IMR-90 (cell line): ENCODE measurements at regions not wholly inside any gene's neighbourhood (a gene's known extent, or its start where the extent isn't known, plus 50 kb on each side); places are given as distances from the start of the nearest gene placed in this dataset.
A peak's percentile ranks its signal among the peaks of the same experiment; 100 is the strongest.

Experiments
- ATAC-seq: fragments of 200-7000 bp; cut with Tn5 transposase; 2 replicates; pipeline ENCODE4 v1.9.1; 2020; ENCODE audit warnings: low read depth, mild to moderate bottlenecking, moderate library complexity
- BruUV-seq: library from RNA; stranded (reverse); fragments of 400-500 nt; replicated peaks from 2 replicates; lab custom pipeline; 2021; lab: Mats Ljungman, UMichigan
- CTCF ChIA-PET: fragments of 300-600 bp; formaldehyde crosslinking; extraction: SDS; loops from one replicate; lab custom pipeline; 2021; ENCODE audit warnings: antibody characterized with exemption; lab: Yijun Ruan, JAX
- POLR2A ChIA-PET: fragments of 300-600 bp; sonication (Branson Sonifier 250); formaldehyde crosslinking; loops from one replicate; lab custom pipeline; 2022; ENCODE audit warnings: antibody characterized with exemption; ENCODE audit not compliant: unreplicated experiment; lab: Charles Lee
- DNase-seq: peaks from one replicate; pipeline ENCODE4 v3.0.0; 2013
- H2AFZ ChIP-seq: replicated peaks from 2 replicates; pipeline ENCODE3; 2013; ENCODE audit warnings: low read length, mild to moderate bottlenecking; ENCODE audit not compliant: poor library complexity
- H2AK5ac ChIP-seq: 2 replicates; pipeline ENCODE4 v1.6.1; 2013; ENCODE audit warnings: low read depth, low read length, inconsistent platforms
- H2AK9ac ChIP-seq: replicated peaks from 2 replicates; pipeline ENCODE3; 2013; ENCODE audit warnings: mild to moderate bottlenecking, low read depth, low read length, moderate library complexity; ENCODE audit not compliant: poor library complexity
- H2BK120ac ChIP-seq: 2 replicates; pipeline ENCODE4 v1.6.1; 2013; ENCODE audit warnings: low read depth, low read length, inconsistent platforms
- H2BK15ac ChIP-seq: 3 replicates; pipeline ENCODE4 v1.6.1; 2013; ENCODE audit warnings: low read depth, low read length, inconsistent platforms
- H2BK20ac ChIP-seq: 2 replicates; pipeline ENCODE4 v1.6.1; 2013; ENCODE audit warnings: low read depth, mild to moderate bottlenecking, inconsistent platforms, low read length, moderate library complexity
- H2BK5ac ChIP-seq: 2 replicates; pipeline ENCODE4 v1.6.1; 2013; ENCODE audit warnings: mild to moderate bottlenecking, low read depth, low read length, inconsistent platforms; ENCODE audit not compliant: poor library complexity, severe bottlenecking
- H3K14ac ChIP-seq: replicated peaks from 2 replicates; pipeline ENCODE4 v1.6.1; 2013; ENCODE audit warnings: low read depth, low read length, inconsistent platforms
- H3K18ac ChIP-seq: 2 replicates; pipeline ENCODE4 v1.6.1; 2013; ENCODE audit warnings: low read depth, low read length, control low read depth
- H3K23ac ChIP-seq: 2 replicates; pipeline ENCODE4 v1.6.1; 2013; ENCODE audit warnings: low read depth, low read length, inconsistent platforms
- H3K27ac ChIP-seq: 2 replicates; pipeline ENCODE4 v1.5.1; 2013; ENCODE audit warnings: mild to moderate bottlenecking, control low read depth, low read length; ENCODE audit not compliant: insufficient read depth
- H3K27me3 ChIP-seq: 2 replicates; pipeline ENCODE4 v1.6.1; 2013; ENCODE audit warnings: low read length; ENCODE audit not compliant: control insufficient read depth, insufficient read depth
- H3K36me3 ChIP-seq: 2 replicates; pipeline ENCODE4 v1.6.1; 2013; ENCODE audit warnings: low read length, mixed read lengths; ENCODE audit not compliant: control insufficient read depth, insufficient read depth
- H3K4ac ChIP-seq: 2 replicates; pipeline ENCODE4 v1.6.1; 2013; ENCODE audit warnings: low read depth, low read length, inconsistent platforms
- H3K4me1 ChIP-seq: 2 replicates; pipeline ENCODE4 v1.6.1; 2013; ENCODE audit warnings: low read length, mixed read lengths; ENCODE audit not compliant: control insufficient read depth, insufficient read depth
- H3K4me2 ChIP-seq: 2 replicates; pipeline ENCODE4 v1.6.1; 2013; ENCODE audit warnings: low read depth, mild to moderate bottlenecking, control low read depth, low read length, moderate library complexity
- H3K4me3 ChIP-seq: 2 replicates; pipeline ENCODE4 v1.5.1; 2013; ENCODE audit warnings: low read depth, mild to moderate bottlenecking, control low read depth, low read length, moderate library complexity; ENCODE audit not compliant: insufficient read depth
- H3K56ac ChIP-seq: 2 replicates; pipeline ENCODE4 v1.6.1; 2013; ENCODE audit warnings: low read length, inconsistent platforms; ENCODE audit not compliant: insufficient read depth; ENCODE audit errors: extremely low read depth
- H3K79me1 ChIP-seq, 2 experiments: 2 replicates each; pipeline ENCODE4 v1.6.1; 2013; ENCODE audit warnings: low read length in 2 of 2, inconsistent platforms in 1 of 2, low read depth in 1 of 2
- H3K9ac ChIP-seq: 2 replicates; pipeline ENCODE4 v1.6.1; 2013; ENCODE audit warnings: low read depth, low read length, control low read depth
- H3K9me1 ChIP-seq: 2 replicates; pipeline ENCODE4 v1.6.1; 2013; ENCODE audit warnings: low read length, inconsistent platforms; ENCODE audit not compliant: insufficient read depth
- H3K9me3 ChIP-seq: 2 replicates; pipeline ENCODE4 v1.6.1; 2013; ENCODE audit warnings: low read length; ENCODE audit not compliant: control insufficient read depth, insufficient read depth
- H4K20me1 ChIP-seq: 2 replicates; pipeline ENCODE4 v1.6.1; 2013; ENCODE audit warnings: low read length, inconsistent platforms; ENCODE audit not compliant: insufficient read depth
- H4K5ac ChIP-seq: 2 replicates; pipeline ENCODE4 v1.6.1; 2013; ENCODE audit warnings: mild to moderate bottlenecking, low read depth, low read length, control low read depth
- H4K8ac ChIP-seq, 2 experiments: 2 replicates each; pipeline ENCODE4 v1.6.1; 2013; ENCODE audit warnings: low read depth in 2 of 2, low read length in 2 of 2, control low read depth in 1 of 2, inconsistent platforms in 1 of 2
- H4K91ac ChIP-seq: 2 replicates; pipeline ENCODE4 v1.6.1; 2013; ENCODE audit warnings: low read depth, low read length, inconsistent platforms; ENCODE audit not compliant: insufficient read depth
- CEBPB ChIP-seq: IDR thresholded peaks from 2 replicates; pipeline ENCODE4 v1.6.1; 2012; ENCODE audit warnings: low read depth, low read length, improper control_type of control experiment
- CHD1 ChIP-seq: IDR thresholded peaks from 2 replicates; pipeline ENCODE4 v1.6.1; 2012; ENCODE audit warnings: low read depth, low read length, improper control_type of control experiment
- CTCF ChIP-seq: conservative IDR thresholded peaks from 2 replicates; pipeline ENCODE4 v1.5.1; 2012; ENCODE audit warnings: mild to moderate bottlenecking, low read depth, low read length, improper control_type of control experiment
- FOS ChIP-seq: fragments of 150-350 bp; IDR thresholded peaks from 2 replicates; pipeline ENCODE4 v1.6.1; 2016; ENCODE audit warnings: low read depth, low read length
- MAFK ChIP-seq: IDR thresholded peaks from 2 replicates; pipeline ENCODE4 v1.6.1; 2012; ENCODE audit warnings: low read depth, low read length, improper control_type of control experiment
- MAZ ChIP-seq: IDR thresholded peaks from 2 replicates; pipeline ENCODE4 v1.6.1; 2012; ENCODE audit warnings: low read depth, mild to moderate bottlenecking, low read length, improper control_type of control experiment, moderate library complexity, borderline replicate concordance
- NFE2L2 ChIP-seq: fragments of 150-350 bp; IDR thresholded peaks from 2 replicates; pipeline ENCODE4 v1.6.1; 2016; ENCODE audit warnings: low read depth, mild to moderate bottlenecking, low read length
- POLR2A ChIP-seq: IDR thresholded peaks from 2 replicates; pipeline ENCODE4 v1.6.1; 2012; ENCODE audit warnings: mild to moderate bottlenecking, low read depth, low read length
- RAD21 ChIP-seq: IDR thresholded peaks from 2 replicates; pipeline ENCODE4 v1.6.1; 2012; ENCODE audit warnings: low read length, improper control_type of control experiment
- RCOR1 ChIP-seq: IDR thresholded peaks from 2 replicates; pipeline ENCODE4 v1.6.1; 2012; ENCODE audit warnings: mild to moderate bottlenecking, low read length, improper control_type of control experiment; ENCODE audit not compliant: insufficient replicate concordance
- RFX5 ChIP-seq: IDR thresholded peaks from 2 replicates; pipeline ENCODE4 v1.8.0; 2012; ENCODE audit warnings: low read depth, mild to moderate bottlenecking, low read length, moderate library complexity
- SMC3 ChIP-seq: fragments of 150-350 bp; IDR thresholded peaks from 2 replicates; pipeline ENCODE4 v1.6.1; 2016; ENCODE audit warnings: low read depth, mild to moderate bottlenecking, antibody characterized with exemption, low read length, moderate library complexity
- USF2 ChIP-seq: fragments of 150-350 bp; IDR thresholded peaks from 2 replicates; pipeline ENCODE4 v1.6.1; 2017; ENCODE audit warnings: mild to moderate bottlenecking, antibody characterized with exemption, low read length, low read depth
- WGBS, 2 experiments: methylation state at CpG; one replicate each; pipeline versions ENCODE4 v1.1.5 to v1.1.7; 2013; ENCODE audit warnings: missing lambda C conversion rate in 2 of 2; ENCODE audit not compliant: insufficient read length in 1 of 2; ENCODE audit errors: extremely low coverage in 2 of 2; 5-methylcytosine and 5-hydroxymethylcytosine counted together
- dilution Hi-C: fragments of 300-500 bp; cut with HindIII; formaldehyde crosslinking; loops from one replicate; pipeline ENCODE4 v1.14.3; 2018; ENCODE audit warnings: low sequenced_read_pairs; ENCODE audit not compliant: unreplicated experiment
- in situ Hi-C: fragments of 300-500 bp; cut with MboI; formaldehyde crosslinking; loops from 3 replicates; pipeline ENCODE4 v1.14.3; 2019; ENCODE audit warnings: low sequenced_read_pairs, inconsistent platforms, mixed read lengths
- intact Hi-C: fragments of 100-400 bp; cut with micrococcal nuclease; formaldehyde crosslinking; loops from 2 replicates; pipeline ENCODE4 v1.10.0; 2022
- TF ChIP-seq, protein P1 (sequence below): fragments of 150-350 bp; IDR thresholded peaks from 2 replicates; pipeline ENCODE4 v1.6.1; 2016; ENCODE audit warnings: low read depth, mild to moderate bottlenecking, low read length, moderate library complexity, borderline replicate concordance

DNA sequence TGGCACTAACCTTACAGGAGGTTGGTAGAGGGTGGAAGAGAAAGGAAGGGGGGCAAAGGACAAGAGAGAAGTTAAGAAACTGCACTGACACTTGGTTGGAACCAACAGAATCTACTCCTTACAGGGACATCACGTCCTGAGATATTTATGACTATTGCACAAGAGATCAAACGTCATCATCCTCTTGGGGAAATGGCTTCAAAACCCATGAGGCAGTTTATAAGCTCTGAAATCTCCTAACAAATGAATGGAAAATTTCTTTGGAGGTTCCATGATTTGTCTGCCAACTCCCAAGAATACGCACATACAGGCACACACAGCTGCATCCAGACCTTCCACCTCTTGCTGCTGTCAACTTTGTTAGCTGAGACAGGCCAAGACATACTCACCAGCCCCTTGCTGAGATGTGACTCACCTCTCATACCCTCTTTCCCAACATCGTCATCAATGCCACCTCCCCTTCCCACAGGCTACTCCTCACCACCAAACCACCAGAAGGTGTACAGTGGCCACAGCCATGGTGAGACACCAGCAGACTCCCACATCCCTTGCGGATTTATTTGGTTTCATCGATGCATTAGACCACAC lies 135.5 kb downstream of the SETD4 start:
- CTCF ChIA-PET: no interaction called here
- H2BK20ac ChIP-seq: peak overlapping the region; percentile 52; the same call in 1 of the 2 replicates
- no peak overlapping the region for H3K56ac ChIP-seq
- H2BK120ac ChIP-seq: peak overlapping the region; percentile 51; the same call in 1 of the 2 replicates
- no peak overlapping the region for H3K23ac ChIP-seq
- no peaks in the 10 kb centered on the region for H3K36me3 ChIP-seq
- peak overlapping the region; percentile 73; the same call in 1 of the 2 replicates for H4K5ac ChIP-seq
- in situ Hi-C loops (loop anchor here (25.0 kb wide), 1 partner anchor 1188 kb away; no protein-coding TSS in a partner anchor), intact Hi-C loops (no loop called here), dilution Hi-C loops (no loop called here)
- no CpG with 5 or more reads among the region's 6 CpGs for WGBS, 2 experiments
- POLR2A ChIA-PET: no interaction called here
- no peak overlapping the region for H3K9ac ChIP-seq
- H2BK15ac ChIP-seq: peak overlapping the region; percentile 12; the same call in 2 of the 3 replicates
- H3K4ac ChIP-seq: peak overlapping the region; percentile 34; the same call in 1 of the 2 replicates
- peaks cover 5% of the 10 kb centered on the region; the same call in 1 of the 2 replicates for H3K9me1 ChIP-seq
- H4K20me1 ChIP-seq: no peaks in the 10 kb centered on the region
- peaks cover 0 to 3% of the 10 kb centered on the region in 2 experiments; a peak in 1 of 4 replicates for H3K79me1 ChIP-seq
- peak overlapping the region; percentile 15 for H2AFZ ChIP-seq
- ATAC-seq (peak; percentile 66), DNase-seq (peak; percentile 96)
- peak overlapping the region; percentile 73 for H2AK5ac ChIP-seq
- H3K4me2 ChIP-seq: peak overlapping the region; percentile 5; the same call in 1 of the 2 replicates
- peak overlapping the region; percentile 26; the same call in 1 of the 2 replicates for H3K14ac ChIP-seq
- H3K27me3 ChIP-seq: no peaks in the 10 kb centered on the region
- no peak overlapping the region for H3K4me3 ChIP-seq
- H3K9me3 ChIP-seq: no peaks in the 10 kb centered on the region
- peak overlapping the region; percentile 13 to 46; a peak in 1 of 4 replicates for H4K8ac ChIP-seq
- no peak overlapping the region for H2AK9ac ChIP-seq
- peaks cover 13% of the 10 kb centered on the region for H3K4me1 ChIP-seq
- H3K27ac ChIP-seq: peak overlapping the region; percentile 52; the same call in 1 of the 2 replicates
- peak overlapping the region; percentile 81; the same call in 1 of the 2 replicates for H3K18ac ChIP-seq
- peak overlapping the region; percentile 69 for H2BK5ac ChIP-seq
- BruUV-seq: no TSS peak
- 0 out of 2 replicates have a peak overlapping the region, but pooled peaks have one; percentile 43 for H4K91ac ChIP-seq
- TF ChIP-seq NFE2L2 (no peak), RFX5 (no peak), FOS (peak; percentile 87), SMC3 (no peak), USF2 (no peak), CEBPB (peak; percentile 92), RCOR1 (no peak), MAFK (no peak), CHD1 (0 out of 2 replicates have a peak, but pooled peaks have one; percentile 69), RAD21 (0 out of 2 replicates have a peak, but pooled peaks have one; percentile 1), MAZ (peak; percentile 47; the same call in 1 of the 2 replicates), CTCF (no peak), POLR2A (0 out of 2 replicates have a peak, but pooled peaks have one; percentile 3)
- TF ChIP-seq, protein P1, sequence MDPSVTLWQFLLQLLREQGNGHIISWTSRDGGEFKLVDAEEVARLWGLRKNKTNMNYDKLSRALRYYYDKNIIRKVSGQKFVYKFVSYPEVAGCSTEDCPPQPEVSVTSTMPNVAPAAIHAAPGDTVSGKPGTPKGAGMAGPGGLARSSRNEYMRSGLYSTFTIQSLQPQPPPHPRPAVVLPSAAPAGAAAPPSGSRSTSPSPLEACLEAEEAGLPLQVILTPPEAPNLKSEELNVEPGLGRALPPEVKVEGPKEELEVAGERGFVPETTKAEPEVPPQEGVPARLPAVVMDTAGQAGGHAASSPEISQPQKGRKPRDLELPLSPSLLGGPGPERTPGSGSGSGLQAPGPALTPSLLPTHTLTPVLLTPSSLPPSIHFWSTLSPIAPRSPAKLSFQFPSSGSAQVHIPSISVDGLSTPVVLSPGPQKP: no peak
